GM12891 (cell line): ENCODE measurements at regions not wholly inside any gene's neighbourhood (a gene's known extent, or its start where the extent isn't known, plus 50 kb on each side); places are given as distances from the start of the nearest gene placed in this dataset.

ENCODE experiments used
- POLR2A ChIP-seq: IDR thresholded peaks from 2 replicates; pipeline ENCODE4 v1.6.1; 2011; ENCODE audit warnings: low read depth, low read length, control low read depth
- POLR2AphosphoS5 ChIP-seq: IDR thresholded peaks from 2 replicates; pipeline ENCODE4 v1.6.1; 2011; ENCODE audit warnings: low read depth, low read length, control low read depth
- TAF1 ChIP-seq: IDR thresholded peaks from 2 replicates; pipeline ENCODE4 v1.6.1; 2011; ENCODE audit warnings: low read depth, low read length, control low read depth

- no peak for TF ChIP-seq TAF1
- TF ChIP-seq POLR2A: no peak
- no peak for TF ChIP-seq POLR2AphosphoS5
Observed at GRCh38 chr2:67631483-67631882, 234.3 kb downstream of the ETAA1 start.
